ENCODE measurements at regions not wholly inside any gene's neighbourhood (a gene's known extent, or its start where the extent isn't known, plus 50 kb on each side); places are given as distances from the start of the nearest gene placed in this dataset.
A peak's percentile ranks its signal among the peaks of the same experiment; 100 is the strongest.

DNA sequence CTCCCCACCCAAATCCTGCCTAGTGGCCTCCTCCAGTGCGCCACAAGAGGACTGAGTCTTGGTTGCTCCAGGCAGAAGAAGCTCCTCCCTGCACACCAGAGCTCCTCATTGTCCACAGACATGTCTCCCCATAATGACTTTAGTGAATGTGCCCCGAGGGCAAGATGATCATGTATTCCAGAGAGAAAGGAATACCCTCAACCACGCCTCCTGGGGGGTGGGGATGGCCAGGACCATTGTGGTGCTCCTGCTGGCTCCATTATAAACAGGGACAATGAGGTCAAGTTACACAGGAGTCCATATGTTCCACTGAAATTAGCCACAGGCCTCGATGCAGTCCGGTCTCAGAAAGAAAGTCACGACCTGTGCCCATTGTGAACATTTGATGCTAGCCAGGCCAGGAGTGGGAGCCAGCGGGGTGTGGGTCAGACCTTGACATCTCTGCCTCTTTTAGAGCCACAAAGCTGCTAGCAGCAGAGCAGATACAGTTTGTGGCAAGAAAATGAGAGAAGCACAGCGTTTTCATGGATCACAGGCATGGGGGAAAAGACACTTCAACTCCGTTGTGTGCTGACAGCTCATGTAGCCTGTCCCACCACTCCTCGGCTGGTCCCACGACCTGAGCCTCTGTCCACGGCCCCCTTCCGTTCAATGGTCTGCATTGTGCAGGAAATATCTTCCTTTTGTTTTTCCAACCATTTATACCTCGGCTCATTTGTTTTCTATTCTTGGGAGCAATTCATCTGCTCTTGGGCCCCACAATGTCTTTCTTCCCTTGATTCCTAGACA, 70.7 kb upstream of the FZD7 start:
- Histone ChIP-seq H3K4me2 (ENCODE audit: insufficient read depth, low read length) (no peak overlapping the region), H3K9me3 (ENCODE audit: low read depth, low read length) (no peaks in the 10 kb centered on the region), H3K79me2 (ENCODE audit: insufficient read depth, low read length) (no peaks in the 10 kb centered on the region), H4K20me1 (ENCODE audit: insufficient read depth, low read length) (no peaks in the 10 kb centered on the region), H3K36me3 (ENCODE audit: insufficient read depth, low read length) (no peaks in the 10 kb centered on the region), H3K27ac (ENCODE audit: low read depth, low read length) (no peak overlapping the region), H3K27me3 (ENCODE audit: insufficient read depth, low read length) (no peaks in the 10 kb centered on the region), H2AFZ (ENCODE audit: low read length) (no peak overlapping the region), H3K4me1 (ENCODE audit: insufficient read depth, low read length) (no peaks in the 10 kb centered on the region), H3K4me3 (ENCODE audit: insufficient read depth, low read length) (no peak overlapping the region)
- no peak for DNase-seq (ENCODE audit: insufficient read length, low spot score, missing footprints)
- TF ChIP-seq, protein P1, sequence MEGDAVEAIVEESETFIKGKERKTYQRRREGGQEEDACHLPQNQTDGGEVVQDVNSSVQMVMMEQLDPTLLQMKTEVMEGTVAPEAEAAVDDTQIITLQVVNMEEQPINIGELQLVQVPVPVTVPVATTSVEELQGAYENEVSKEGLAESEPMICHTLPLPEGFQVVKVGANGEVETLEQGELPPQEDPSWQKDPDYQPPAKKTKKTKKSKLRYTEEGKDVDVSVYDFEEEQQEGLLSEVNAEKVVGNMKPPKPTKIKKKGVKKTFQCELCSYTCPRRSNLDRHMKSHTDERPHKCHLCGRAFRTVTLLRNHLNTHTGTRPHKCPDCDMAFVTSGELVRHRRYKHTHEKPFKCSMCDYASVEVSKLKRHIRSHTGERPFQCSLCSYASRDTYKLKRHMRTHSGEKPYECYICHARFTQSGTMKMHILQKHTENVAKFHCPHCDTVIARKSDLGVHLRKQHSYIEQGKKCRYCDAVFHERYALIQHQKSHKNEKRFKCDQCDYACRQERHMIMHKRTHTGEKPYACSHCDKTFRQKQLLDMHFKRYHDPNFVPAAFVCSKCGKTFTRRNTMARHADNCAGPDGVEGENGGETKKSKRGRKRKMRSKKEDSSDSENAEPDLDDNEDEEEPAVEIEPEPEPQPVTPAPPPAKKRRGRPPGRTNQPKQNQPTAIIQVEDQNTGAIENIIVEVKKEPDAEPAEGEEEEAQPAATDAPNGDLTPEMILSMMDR (IDR thresholded peaks at IDR 0.05; ENCODE audit: extremely low read depth, low read depth, low read length) = no peak

DNA sequence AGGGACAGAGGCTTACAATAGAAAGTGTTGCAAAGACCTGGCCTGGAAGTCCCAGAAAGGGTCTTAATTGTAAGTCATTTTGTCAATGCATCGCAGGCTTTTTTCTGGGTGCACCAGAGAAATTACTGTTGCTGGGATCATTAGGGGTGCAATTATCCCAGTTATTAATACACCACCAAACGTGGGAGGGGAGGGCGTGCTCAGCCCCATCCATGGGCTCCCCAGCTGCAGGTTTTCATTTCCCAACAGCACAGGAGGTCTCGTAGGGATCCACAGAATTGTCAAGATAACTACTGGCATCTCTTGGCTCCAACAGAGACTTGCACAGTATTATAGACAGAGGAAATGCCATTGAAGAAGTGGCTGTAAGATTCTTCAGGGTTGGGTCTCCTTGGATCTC, 69.6 kb upstream of the FZD7 start:
- no peaks in the 10 kb centered on the region for H3K79me2 ChIP-seq (ENCODE audit: insufficient read depth, low read length)
- H3K4me3 ChIP-seq (ENCODE audit: insufficient read depth, low read length) = no peak overlapping the region
- H3K27me3 ChIP-seq (ENCODE audit: insufficient read depth, low read length) = no peaks in the 10 kb centered on the region
- H3K27ac ChIP-seq (ENCODE audit: low read depth, low read length) = no peak overlapping the region
- H3K9me3 ChIP-seq (ENCODE audit: low read depth, low read length) = no peaks in the 10 kb centered on the region
- H3K4me2 ChIP-seq (ENCODE audit: insufficient read depth, low read length) = no peak overlapping the region
- no peaks in the 10 kb centered on the region for H3K4me1 ChIP-seq (ENCODE audit: insufficient read depth, low read length)
- no peaks in the 10 kb centered on the region for H4K20me1 ChIP-seq (ENCODE audit: insufficient read depth, low read length)
- TF ChIP-seq, protein P1 (IDR thresholded peaks at IDR 0.05; ENCODE audit: extremely low read depth, low read depth, low read length) = no peak
- no peak overlapping the region for H2AFZ ChIP-seq (ENCODE audit: low read length)
- no peak for DNase-seq (ENCODE audit: insufficient read length, low spot score, missing footprints)
- H3K36me3 ChIP-seq (ENCODE audit: insufficient read depth, low read length) = no peaks in the 10 kb centered on the region

DNA sequence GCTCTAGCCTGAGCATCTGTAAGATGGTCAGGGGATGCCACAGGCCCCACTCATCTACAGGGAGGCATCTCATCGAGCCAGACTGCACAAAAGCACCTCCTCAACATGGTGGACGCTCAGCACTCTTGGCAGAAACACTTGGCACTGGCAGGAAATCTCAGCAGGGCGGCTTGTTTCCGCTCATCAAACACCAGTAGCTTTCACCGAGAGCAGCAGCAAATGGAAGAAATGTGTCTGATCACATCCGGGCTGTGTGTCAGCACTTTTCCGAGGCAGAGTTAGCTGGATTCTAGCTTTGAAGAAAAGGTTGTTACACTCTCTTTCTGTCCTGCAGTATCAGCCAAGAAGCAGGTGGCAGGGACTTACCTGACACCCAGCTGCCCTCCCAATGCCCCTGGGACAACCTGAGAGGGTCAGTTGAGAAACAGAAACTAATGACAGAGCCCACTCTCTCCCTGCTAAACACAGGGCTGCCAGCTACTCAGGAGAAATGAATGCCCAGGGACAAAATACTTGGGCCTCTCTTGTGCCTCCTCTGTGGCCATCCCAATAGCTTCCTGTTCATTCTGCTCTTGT, 68.9 kb upstream of the FZD7 start:
- Histone ChIP-seq H4K20me1 (ENCODE audit: insufficient read depth, low read length) (no peaks in the 10 kb centered on the region), H2AFZ (ENCODE audit: low read length) (no peak overlapping the region), H3K4me1 (ENCODE audit: insufficient read depth, low read length) (peaks cover 3% of the 10 kb centered on the region), H3K27me3 (ENCODE audit: insufficient read depth, low read length) (no peaks in the 10 kb centered on the region), H3K27ac (ENCODE audit: low read depth, low read length) (no peak overlapping the region), H3K4me2 (ENCODE audit: insufficient read depth, low read length) (no peak overlapping the region), H3K4me3 (ENCODE audit: insufficient read depth, low read length) (no peak overlapping the region), H3K9me3 (ENCODE audit: low read depth, low read length) (no peaks in the 10 kb centered on the region), H3K36me3 (ENCODE audit: insufficient read depth, low read length) (no peaks in the 10 kb centered on the region), H3K79me2 (ENCODE audit: insufficient read depth, low read length) (no peaks in the 10 kb centered on the region)
- no peak for DNase-seq (ENCODE audit: insufficient read length, low spot score, missing footprints)
- TF ChIP-seq, protein P1 (IDR thresholded peaks at IDR 0.05; ENCODE audit: extremely low read depth, low read depth, low read length) = no peak

DNA sequence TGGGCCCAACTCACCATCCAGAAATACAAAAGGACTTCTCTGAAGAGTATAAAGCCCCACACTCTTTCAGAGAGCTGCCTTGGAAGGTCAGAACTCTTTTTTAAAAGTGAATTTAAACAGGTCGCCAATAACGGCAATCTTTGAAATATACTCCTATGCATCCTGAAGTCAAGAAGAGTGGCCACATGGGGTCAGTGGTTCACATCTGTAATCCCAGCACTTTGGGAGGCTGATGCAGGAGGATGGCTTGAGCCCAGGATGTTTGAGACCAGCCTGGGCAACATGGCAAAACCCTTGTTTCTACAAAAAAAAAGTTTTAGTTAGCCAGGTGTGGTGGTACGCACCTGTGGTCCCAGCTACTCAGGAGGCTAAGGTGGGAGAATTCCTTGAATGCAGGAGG, 68.1 kb upstream of the FZD7 start:
- peaks cover 11% of the 10 kb centered on the region for H3K4me1 ChIP-seq (ENCODE audit: insufficient read depth, low read length)
- H4K20me1 ChIP-seq (ENCODE audit: insufficient read depth, low read length) = no peaks in the 10 kb centered on the region
- H3K4me2 ChIP-seq (ENCODE audit: insufficient read depth, low read length) = no peak overlapping the region
- no peaks in the 10 kb centered on the region for H3K36me3 ChIP-seq (ENCODE audit: insufficient read depth, low read length)
- peak; percentile 29 for DNase-seq (ENCODE audit: insufficient read length, low spot score, missing footprints)
- H3K27me3 ChIP-seq (ENCODE audit: insufficient read depth, low read length) = no peaks in the 10 kb centered on the region
- TF ChIP-seq, protein P1 (IDR thresholded peaks at IDR 0.05; ENCODE audit: extremely low read depth, low read depth, low read length) = peak; percentile 27
- H3K4me3 ChIP-seq (ENCODE audit: insufficient read depth, low read length) = no peak overlapping the region
- no peaks in the 10 kb centered on the region for H3K79me2 ChIP-seq (ENCODE audit: insufficient read depth, low read length)
- no peaks in the 10 kb centered on the region for H3K9me3 ChIP-seq (ENCODE audit: low read depth, low read length)
- no peak overlapping the region for H3K27ac ChIP-seq (ENCODE audit: low read depth, low read length)
- H2AFZ ChIP-seq (ENCODE audit: low read length) = no peak overlapping the region
